Activated T-helper 2 cell treated with anti-CD3 and anti-CD28 coated beads, Interferon-gamma antibody, Interleukin-2, Interleukin-4, amounts not matched to agents 10 μg/mL and 5 μg/mL and 100 μg/mL, durations not matched to agents 14 hours and 24 hours and 36 hours (primary cell): ENCODE measurements at regions not wholly inside any gene's neighbourhood (a gene's known extent, or its start where the extent isn't known, plus 50 kb on each side); places are given as distances from the start of the nearest gene placed in this dataset.

Experiments
- DNase-seq: peaks from one replicate; pipeline ENCODE4 v3.0.0; 2021; ENCODE audit warnings: low spot score
- H3K27ac Mint-ChIP-seq: one replicate; pipeline ENCODE4 v1.8.0; 2021; ENCODE audit warnings: mixed read lengths
- H3K27me3 Mint-ChIP-seq: one replicate; pipeline ENCODE4 v1.8.0; 2021; ENCODE audit warnings: low read depth, mixed read lengths
- H3K36me3 Mint-ChIP-seq: one replicate; pipeline ENCODE4 v1.8.0; 2021; ENCODE audit warnings: low read depth, mixed read lengths
- H3K4me1 Mint-ChIP-seq: one replicate; pipeline ENCODE4 v1.8.0; 2021; ENCODE audit warnings: low read depth, mixed read lengths
- H3K4me3 Mint-ChIP-seq: one replicate; pipeline ENCODE4 v1.8.0; 2021; ENCODE audit warnings: low read depth, mild to moderate bottlenecking, moderate library complexity, mixed read lengths
- H3K9me3 Mint-ChIP-seq: one replicate; pipeline ENCODE4 v1.8.0; 2021; ENCODE audit warnings: mixed read lengths
- intact Hi-C: fragments of 100-400 bp; cut with micrococcal nuclease; formaldehyde crosslinking; loops from one replicate; pipeline ENCODE4 v1.15.1; 2023

- no peaks in the 10 kb centered on the region for H3K9me3 Mint-ChIP-seq
- intact Hi-C loops, result no loop called here
- H3K27me3 Mint-ChIP-seq, result no peaks in the 10 kb centered on the region
- H3K4me3 Mint-ChIP-seq, result no peak overlapping the region
- H3K27ac Mint-ChIP-seq, result no peak overlapping the region
- no peak for DNase-seq
- no peaks in the 10 kb centered on the region for H3K4me1 Mint-ChIP-seq
- no peaks in the 10 kb centered on the region for H3K36me3 Mint-ChIP-seq
Measured at GRCh38 chr9:90419221-90419851, 223.3 kb downstream of the DIRAS2 start.

GRCh38 chr9:90420211-90420610 is 222.4 kb downstream of the DIRAS2 start:
- Mint-ChIP-seq H3K9me3 (no peaks in the 10 kb centered on the region), H3K4me1 (peaks cover 2% of the 10 kb centered on the region), H3K36me3 (no peaks in the 10 kb centered on the region), H3K27me3 (no peaks in the 10 kb centered on the region), H3K27ac (no peak overlapping the region), H3K4me3 (no peak overlapping the region)
- intact Hi-C loops, result no loop called here
- no peak for DNase-seq

GRCh38 chr9:90420768-90421513 is 221.7 kb downstream of the DIRAS2 start:
- DNase-seq, result no peak
- no peak overlapping the region for H3K4me3 Mint-ChIP-seq
- no peaks in the 10 kb centered on the region for H3K27me3 Mint-ChIP-seq
- H3K4me1 Mint-ChIP-seq, result peaks cover 2% of the 10 kb centered on the region
- no peak overlapping the region for H3K27ac Mint-ChIP-seq
- no peaks in the 10 kb centered on the region for H3K9me3 Mint-ChIP-seq
- intact Hi-C loops, result no loop called here
- H3K36me3 Mint-ChIP-seq, result no peaks in the 10 kb centered on the region

- H3K27ac Mint-ChIP-seq, result no peak overlapping the region
- intact Hi-C loops, result no loop called here
- no peaks in the 10 kb centered on the region for H3K9me3 Mint-ChIP-seq
Measured at GRCh38 chr9:90421786-90422185, 220.8 kb downstream of the DIRAS2 start.

GRCh38 chr9:90423661-90424193 is 218.9 kb downstream of the DIRAS2 start:
- H3K27me3 Mint-ChIP-seq, result no peaks in the 10 kb centered on the region
- H3K27ac Mint-ChIP-seq, result no peak overlapping the region
- H3K4me1 Mint-ChIP-seq, result peaks cover 2% of the 10 kb centered on the region
- intact Hi-C loops, result no loop called here
- H3K9me3 Mint-ChIP-seq, result no peaks in the 10 kb centered on the region
- H3K36me3 Mint-ChIP-seq, result no peaks in the 10 kb centered on the region
- no peak for DNase-seq
- H3K4me3 Mint-ChIP-seq, result no peak overlapping the region

More at GRCh38 chr9:90421786-90422185, 220.8 kb downstream of the DIRAS2 start:
- no peak overlapping the region for H3K4me3 Mint-ChIP-seq
- H3K36me3 Mint-ChIP-seq, result no peaks in the 10 kb centered on the region
- no peak for DNase-seq
- H3K27me3 Mint-ChIP-seq, result no peaks in the 10 kb centered on the region
- H3K4me1 Mint-ChIP-seq, result peaks cover 2% of the 10 kb centered on the region

- intact Hi-C loops, result no loop called here
- Mint-ChIP-seq H3K27me3 (peaks cover 5% of the 10 kb centered on the region), H3K9me3 (no peaks in the 10 kb centered on the region), H3K27ac (no peak overlapping the region), H3K4me1 (peaks cover 2% of the 10 kb centered on the region), H3K4me3 (no peak overlapping the region), H3K36me3 (no peaks in the 10 kb centered on the region)
- DNase-seq, result no peak
Measured at GRCh38 chr9:90428517-90428916, 214.1 kb downstream of the DIRAS2 start.

- Mint-ChIP-seq H3K4me1 (no peaks in the 10 kb centered on the region), H3K9me3 (no peaks in the 10 kb centered on the region), H3K4me3 (no peak overlapping the region), H3K27me3 (peaks cover 11% of the 10 kb centered on the region), H3K27ac (no peak overlapping the region), H3K36me3 (no peaks in the 10 kb centered on the region)
- intact Hi-C loops, result no loop called here
- no peak for DNase-seq
Measured at GRCh38 chr9:90432951-90433350, 209.7 kb downstream of the DIRAS2 start.

GRCh38 chr9:90433398-90433941 is 209.2 kb downstream of the DIRAS2 start:
- DNase-seq, result no peak
- Mint-ChIP-seq H3K9me3 (no peaks in the 10 kb centered on the region), H3K27me3 (peaks cover 14% of the 10 kb centered on the region), H3K27ac (no peak overlapping the region), H3K4me1 (no peaks in the 10 kb centered on the region), H3K4me3 (no peak overlapping the region), H3K36me3 (no peaks in the 10 kb centered on the region)
- intact Hi-C loops, result no loop called here

GRCh38 chr9:90441814-90442213 is 200.8 kb downstream of the DIRAS2 start:
- H3K4me1 Mint-ChIP-seq, result no peaks in the 10 kb centered on the region
- no peak overlapping the region for H3K27ac Mint-ChIP-seq
- H3K27me3 Mint-ChIP-seq, result peaks cover 12% of the 10 kb centered on the region
- H3K9me3 Mint-ChIP-seq, result peaks cover 7% of the 10 kb centered on the region
- no peaks in the 10 kb centered on the region for H3K36me3 Mint-ChIP-seq
- intact Hi-C loops, result no loop called here
- H3K4me3 Mint-ChIP-seq, result no peak overlapping the region
- DNase-seq, result no peak

GRCh38 chr9:90442723-90443122 is 199.9 kb downstream of the DIRAS2 start:
- peaks cover 12% of the 10 kb centered on the region for H3K27me3 Mint-ChIP-seq
- H3K4me3 Mint-ChIP-seq, result no peak overlapping the region
- H3K27ac Mint-ChIP-seq, result no peak overlapping the region
- peaks cover 7% of the 10 kb centered on the region for H3K9me3 Mint-ChIP-seq
- no peaks in the 10 kb centered on the region for H3K36me3 Mint-ChIP-seq
- no peak for DNase-seq
- intact Hi-C loops, result no loop called here
- H3K4me1 Mint-ChIP-seq, result no peaks in the 10 kb centered on the region

GRCh38 chr9:90444609-90445204 is 197.9 kb downstream of the DIRAS2 start:
- peaks cover 3% of the 10 kb centered on the region for H3K27me3 Mint-ChIP-seq
- H3K9me3 Mint-ChIP-seq, result peaks cover 4% of the 10 kb centered on the region
- H3K27ac Mint-ChIP-seq, result no peak overlapping the region
- intact Hi-C loops, result no loop called here
- H3K36me3 Mint-ChIP-seq, result no peaks in the 10 kb centered on the region
- no peaks in the 10 kb centered on the region for H3K4me1 Mint-ChIP-seq
- no peak for DNase-seq
- no peak overlapping the region for H3K4me3 Mint-ChIP-seq

GRCh38 chr9:90445391-90445790 is 197.2 kb downstream of the DIRAS2 start:
- Mint-ChIP-seq H3K9me3 (no peaks in the 10 kb centered on the region), H3K27me3 (no peaks in the 10 kb centered on the region), H3K4me1 (no peaks in the 10 kb centered on the region), H3K36me3 (no peaks in the 10 kb centered on the region), H3K4me3 (no peak overlapping the region), H3K27ac (no peak overlapping the region)
- no peak for DNase-seq
- intact Hi-C loops, result no loop called here
